RPMI7951 (cell line): ENCODE measurements at regions not wholly inside any gene's neighbourhood (a gene's known extent, or its start where the extent isn't known, plus 50 kb on each side); places are given as distances from the start of the nearest gene placed in this dataset.
"Not testable (repeated sequence)": the region's sequence is repeated elsewhere in the genome, so short reads cannot be mapped to it uniquely, and the experiment has no call there.

Experiments used
- DNase-seq: peaks from one replicate; pipeline ENCODE4 v3.0.0-alpha.2; 2012; ENCODE audit warnings: low read depth

DNA sequence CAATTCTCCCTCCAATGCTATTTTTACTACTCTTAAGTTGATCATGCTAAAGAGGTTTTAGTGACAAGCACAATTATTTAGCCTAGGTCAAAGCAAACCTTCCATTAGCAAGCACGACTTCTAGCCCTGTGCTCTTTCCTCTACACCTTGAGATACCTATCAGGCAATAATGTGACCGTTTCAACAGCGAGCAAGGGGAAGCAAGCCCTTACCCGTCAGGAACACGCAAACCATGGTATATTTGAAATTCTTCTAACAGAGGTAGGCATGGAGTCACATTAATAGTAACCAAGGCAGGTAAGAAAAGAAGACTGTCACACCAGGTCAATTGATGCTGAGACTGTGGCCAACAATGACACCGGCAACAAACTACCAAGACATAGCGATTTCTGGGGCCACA is 68.9 kb upstream of the VGLL4 start:
- no peak for DNase-seq

DNA sequence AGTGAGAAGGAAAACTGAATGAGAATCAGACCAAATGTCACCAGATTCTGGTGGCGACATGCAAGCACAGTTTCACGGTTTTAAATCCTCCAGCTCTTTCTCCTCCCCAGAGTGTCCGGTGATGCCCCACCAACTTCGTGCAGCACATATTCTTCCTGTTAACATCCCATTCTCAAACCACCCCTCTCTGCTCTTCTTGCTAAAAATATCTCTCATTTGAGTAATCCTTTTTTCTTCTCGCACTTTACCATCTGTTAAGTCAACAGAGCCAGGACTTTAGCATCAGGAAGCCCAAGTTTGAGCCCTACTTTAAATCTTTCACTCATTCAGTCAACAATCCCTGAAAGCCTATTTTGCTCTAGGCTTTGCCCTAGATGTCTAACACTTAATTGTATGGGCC is 68.2 kb upstream of the VGLL4 start:
- DNase-seq, result no peak

DNA sequence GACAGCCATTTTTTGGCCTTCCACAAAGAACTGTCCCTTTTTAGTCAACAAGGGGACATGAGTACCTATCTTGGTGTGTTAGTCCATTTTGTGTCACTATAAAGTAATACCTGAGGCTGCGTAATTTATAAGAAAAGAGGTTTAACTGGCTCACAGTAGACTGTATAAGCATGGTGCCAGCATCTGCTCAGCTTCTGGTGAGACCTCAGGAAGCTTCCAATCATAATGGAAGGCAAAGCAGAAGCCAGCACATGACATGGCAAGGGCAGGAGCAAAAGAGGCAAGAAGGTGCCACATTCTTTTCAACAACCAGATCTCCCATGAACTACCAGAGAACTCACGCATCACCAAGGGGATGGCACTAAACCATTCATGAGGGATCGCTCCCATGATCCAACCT is 66.1 kb upstream of the VGLL4 start:
- no peak for DNase-seq

DNA sequence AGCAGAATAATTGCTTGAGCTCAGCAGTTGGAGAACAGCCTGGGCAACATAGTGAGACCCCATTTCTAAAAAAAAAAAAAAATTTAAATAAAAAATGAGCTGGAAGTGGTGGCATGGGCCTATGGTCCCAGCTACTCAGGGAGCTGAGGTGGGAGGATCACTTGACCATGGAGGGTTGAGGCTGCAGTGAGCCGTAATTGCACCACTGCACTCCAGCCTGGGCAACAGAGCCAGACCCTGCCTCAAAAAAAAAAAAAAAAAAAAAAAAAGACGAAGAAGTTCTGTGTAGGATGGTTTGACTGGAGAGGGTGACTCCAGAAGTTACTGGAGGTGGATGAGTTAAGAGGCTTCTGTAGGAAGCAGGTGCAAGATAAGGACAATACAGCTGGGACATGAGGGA is 63.4 kb upstream of the VGLL4 start:
- not testable (repeated sequence) for DNase-seq

DNA sequence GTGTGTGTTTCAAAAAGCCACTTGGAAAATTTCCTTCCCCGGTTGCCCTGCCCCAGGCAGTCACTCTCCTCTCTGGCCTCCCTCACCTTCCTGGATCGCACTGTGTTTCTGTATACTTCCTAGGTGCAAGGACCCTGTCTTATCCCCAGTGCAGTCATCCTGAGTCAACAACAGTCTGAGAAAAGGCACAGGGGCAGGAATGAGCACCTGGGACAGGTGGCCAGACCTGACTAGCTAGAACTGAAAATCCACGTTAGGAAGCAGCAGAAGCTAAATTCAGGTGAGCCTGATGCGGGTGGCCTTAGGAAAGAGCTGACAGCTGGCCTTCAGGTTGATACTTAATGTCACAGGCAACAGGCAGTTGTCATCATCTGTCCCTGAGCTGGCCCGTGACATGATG is 62.9 kb upstream of the VGLL4 start:
- DNase-seq, result no peak

DNA sequence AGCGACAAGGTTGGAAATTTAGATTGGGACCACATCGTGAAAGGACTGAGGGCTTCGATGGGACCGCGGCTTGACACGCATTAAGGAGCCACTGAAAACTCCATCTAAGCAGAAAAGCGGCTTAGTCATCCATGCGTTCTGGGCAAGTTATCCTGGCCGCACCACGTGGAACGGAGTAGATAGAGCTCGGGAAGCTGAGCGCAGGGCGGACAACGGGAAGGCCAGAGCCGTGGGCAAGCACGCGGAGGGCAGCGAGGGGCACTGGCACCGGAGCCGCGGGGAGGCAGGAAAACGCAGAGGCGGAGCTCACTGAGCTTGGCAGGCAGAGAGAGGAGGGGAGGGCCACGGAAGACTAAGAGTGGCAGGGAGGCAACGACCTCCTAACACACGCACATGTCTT is 61.3 kb upstream of the VGLL4 start:
- DNase-seq, result no peak

DNA sequence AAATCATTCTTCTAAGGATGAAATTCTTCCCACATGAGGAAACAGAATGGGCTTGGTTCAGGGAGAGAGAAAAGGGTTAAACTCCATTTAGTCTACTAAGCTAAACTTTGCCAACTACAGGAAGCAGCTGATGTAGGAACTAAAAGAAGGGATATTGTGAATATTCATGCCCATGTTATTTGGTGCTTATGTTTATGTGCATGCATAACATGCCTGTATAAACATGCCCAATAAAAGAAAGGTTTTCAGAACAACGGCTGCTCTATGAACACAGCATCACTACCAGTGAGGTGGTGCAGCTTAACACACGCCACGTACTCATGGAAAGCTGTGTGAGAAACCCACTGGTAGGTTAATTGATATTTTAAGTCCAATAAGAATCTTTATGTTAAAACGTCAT is 59.4 kb upstream of the VGLL4 start:
- no peak for DNase-seq

DNA sequence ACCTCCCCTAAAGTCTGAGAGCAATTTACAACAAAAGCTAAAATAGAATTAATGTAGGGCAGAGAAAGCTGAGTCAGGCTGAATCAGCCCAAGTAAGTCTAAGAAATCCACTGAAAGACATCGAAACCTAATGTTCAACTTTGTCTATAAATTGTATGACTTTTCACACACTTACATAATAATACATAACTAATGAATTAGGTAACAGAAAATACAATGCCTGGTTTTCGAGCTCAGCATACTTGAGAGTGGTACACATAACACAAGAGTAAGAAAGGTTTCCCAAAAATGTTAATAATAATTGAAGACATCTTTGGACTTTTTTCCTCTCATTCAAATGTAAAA is 55.3 kb upstream of the VGLL4 start:
- DNase-seq, result no peak

DNA sequence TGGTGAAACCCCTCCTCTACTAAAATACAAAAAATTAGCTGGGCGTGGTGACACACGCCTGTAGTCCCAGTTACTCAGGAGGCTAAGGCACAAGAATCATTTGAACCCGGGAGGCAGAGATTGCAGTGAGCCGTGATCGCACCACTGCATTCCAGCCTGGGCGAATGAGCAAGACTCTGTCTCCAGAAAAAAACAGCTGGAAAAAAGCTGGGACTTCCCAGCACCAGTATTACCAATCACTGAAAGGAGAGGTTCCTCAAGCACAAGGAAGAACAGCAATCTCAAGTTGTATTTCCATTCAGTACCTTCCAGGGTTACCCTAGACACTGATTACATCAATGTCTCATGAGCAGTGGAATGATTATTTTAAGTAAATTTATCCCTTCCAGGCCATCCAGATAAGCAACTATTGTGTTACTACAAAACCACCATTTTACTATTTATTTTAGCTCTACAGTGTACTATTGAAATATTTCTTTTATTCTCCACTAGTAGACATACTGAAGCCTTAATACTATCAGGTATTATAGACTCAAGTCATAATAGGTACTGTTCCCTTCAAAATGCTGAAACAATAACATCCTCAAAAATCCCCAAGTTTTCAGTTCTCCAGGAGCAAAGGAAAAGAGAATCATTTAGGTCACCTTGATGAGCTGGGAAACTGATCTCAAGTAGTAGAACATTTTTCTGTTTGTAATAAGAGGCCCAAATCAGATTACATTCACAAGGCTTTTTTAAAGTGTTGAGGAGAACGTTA is 54.8 kb upstream of the VGLL4 start:
- DNase-seq, result no peak

DNA sequence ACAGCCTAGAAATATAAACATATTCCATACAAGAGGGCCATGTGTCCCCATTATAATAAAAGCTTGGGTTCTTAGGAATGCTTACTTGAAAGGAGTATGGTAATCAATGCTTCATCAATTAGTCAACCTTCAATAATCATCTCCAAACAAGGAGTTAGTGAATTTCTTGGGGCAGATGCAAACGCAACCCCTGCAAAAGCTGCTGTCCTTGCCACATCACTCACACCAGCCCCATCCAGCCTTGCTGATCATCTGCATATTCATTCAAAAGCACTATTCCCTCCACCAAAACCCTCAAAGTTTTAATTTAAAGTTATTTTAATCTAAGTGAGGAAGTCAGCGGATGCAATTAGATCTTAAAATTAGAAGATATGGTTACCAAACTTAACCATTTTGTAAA is 54.0 kb upstream of the VGLL4 start:
- no peak for DNase-seq

DNA sequence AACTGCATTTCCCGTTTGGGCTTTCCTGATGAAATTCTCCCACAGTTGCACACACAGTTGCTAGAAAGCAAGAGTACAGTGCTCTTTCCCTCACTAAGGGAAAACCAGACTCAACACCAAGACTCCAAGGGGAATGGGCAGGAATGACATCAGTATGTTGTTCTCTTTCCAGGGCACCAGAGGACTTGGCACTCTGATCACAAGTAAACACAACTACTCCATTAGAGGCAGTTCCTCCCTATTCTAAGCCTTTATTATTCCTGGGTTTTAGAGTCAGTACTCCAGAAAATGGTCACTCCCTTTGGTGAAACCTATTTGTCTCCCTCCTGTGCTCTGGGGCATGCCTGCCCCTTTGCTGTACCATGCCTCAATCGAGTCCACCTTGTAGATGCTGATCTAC is 52.3 kb upstream of the VGLL4 start:
- no peak for DNase-seq
